ENCODE measurements at regions not wholly inside any gene's neighbourhood (a gene's known extent, or its start where the extent isn't known, plus 50 kb on each side); places are given as distances from the start of the nearest gene placed in this dataset.

DNA sequence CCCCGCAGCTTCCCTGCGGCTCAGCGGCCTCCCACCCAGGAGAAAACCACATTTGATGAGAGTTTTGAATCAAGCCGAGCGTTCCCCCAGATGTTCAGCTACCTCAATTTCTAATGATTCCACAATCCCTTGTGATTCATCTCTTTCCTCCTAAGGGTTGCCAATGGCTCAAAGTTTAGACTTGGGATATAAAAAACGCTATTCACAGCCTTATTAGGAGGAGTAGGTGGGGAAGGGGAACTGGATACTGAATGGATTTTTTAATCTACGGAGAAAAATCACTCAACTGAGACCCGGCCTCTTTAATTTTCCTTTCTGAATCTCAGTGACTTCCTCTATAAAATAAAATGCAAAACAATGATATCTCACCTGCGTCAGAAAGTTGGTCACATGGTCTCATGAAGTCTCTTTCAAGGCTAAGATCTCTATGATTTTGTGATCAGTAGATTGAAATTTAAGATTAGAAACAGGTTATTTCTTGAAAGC is 192.6 kb upstream of the TCF4 start:
- TF ChIP-seq, protein P1, sequence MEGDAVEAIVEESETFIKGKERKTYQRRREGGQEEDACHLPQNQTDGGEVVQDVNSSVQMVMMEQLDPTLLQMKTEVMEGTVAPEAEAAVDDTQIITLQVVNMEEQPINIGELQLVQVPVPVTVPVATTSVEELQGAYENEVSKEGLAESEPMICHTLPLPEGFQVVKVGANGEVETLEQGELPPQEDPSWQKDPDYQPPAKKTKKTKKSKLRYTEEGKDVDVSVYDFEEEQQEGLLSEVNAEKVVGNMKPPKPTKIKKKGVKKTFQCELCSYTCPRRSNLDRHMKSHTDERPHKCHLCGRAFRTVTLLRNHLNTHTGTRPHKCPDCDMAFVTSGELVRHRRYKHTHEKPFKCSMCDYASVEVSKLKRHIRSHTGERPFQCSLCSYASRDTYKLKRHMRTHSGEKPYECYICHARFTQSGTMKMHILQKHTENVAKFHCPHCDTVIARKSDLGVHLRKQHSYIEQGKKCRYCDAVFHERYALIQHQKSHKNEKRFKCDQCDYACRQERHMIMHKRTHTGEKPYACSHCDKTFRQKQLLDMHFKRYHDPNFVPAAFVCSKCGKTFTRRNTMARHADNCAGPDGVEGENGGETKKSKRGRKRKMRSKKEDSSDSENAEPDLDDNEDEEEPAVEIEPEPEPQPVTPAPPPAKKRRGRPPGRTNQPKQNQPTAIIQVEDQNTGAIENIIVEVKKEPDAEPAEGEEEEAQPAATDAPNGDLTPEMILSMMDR (IDR thresholded peaks at IDR 0.05; ENCODE audit: low read depth, low read length, poor library complexity, severe bottlenecking) = no peak
- no peak for TF ChIP-seq EZH2phosphoT487 (IDR thresholded peaks at IDR 0.05; ENCODE audit: borderline replicate concordance, low read length)
